ENCODE measurements at regions not wholly inside any gene's neighbourhood (a gene's known extent, or its start where the extent isn't known, plus 50 kb on each side); places are given as distances from the start of the nearest gene placed in this dataset.

DNA sequence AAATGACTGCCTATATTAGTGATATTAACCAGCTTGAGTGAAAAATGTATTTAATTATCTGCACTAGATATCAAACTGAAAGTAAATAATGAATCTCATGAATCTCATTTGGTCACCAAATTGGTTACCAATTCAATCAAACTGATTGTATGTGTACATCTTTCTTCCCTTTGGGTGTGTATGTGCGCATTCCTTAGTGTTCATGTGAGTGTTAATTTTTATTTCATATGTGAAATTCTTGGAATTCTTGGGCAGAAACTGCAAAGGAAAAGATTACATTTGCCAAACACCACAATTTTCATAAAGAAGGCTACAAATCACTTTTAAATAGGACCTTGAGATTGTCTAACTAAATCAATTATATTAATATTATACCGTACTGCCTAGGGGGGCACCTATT, 648.4 kb upstream of the MARCKS start:
- DNase-seq (ENCODE audit: low spot score): no peak
- in situ Hi-C loops (cut with MboI; ENCODE audit: low pct_unique_long_range_greater_than_20kb, low sequenced_read_pairs, unreplicated experiment): no loop called here
- TF ChIP-seq, protein P1, sequence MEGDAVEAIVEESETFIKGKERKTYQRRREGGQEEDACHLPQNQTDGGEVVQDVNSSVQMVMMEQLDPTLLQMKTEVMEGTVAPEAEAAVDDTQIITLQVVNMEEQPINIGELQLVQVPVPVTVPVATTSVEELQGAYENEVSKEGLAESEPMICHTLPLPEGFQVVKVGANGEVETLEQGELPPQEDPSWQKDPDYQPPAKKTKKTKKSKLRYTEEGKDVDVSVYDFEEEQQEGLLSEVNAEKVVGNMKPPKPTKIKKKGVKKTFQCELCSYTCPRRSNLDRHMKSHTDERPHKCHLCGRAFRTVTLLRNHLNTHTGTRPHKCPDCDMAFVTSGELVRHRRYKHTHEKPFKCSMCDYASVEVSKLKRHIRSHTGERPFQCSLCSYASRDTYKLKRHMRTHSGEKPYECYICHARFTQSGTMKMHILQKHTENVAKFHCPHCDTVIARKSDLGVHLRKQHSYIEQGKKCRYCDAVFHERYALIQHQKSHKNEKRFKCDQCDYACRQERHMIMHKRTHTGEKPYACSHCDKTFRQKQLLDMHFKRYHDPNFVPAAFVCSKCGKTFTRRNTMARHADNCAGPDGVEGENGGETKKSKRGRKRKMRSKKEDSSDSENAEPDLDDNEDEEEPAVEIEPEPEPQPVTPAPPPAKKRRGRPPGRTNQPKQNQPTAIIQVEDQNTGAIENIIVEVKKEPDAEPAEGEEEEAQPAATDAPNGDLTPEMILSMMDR (IDR thresholded peaks at IDR 0.05; ENCODE audit: extremely low read depth, insufficient read depth, missing control alignments): no peak

DNA sequence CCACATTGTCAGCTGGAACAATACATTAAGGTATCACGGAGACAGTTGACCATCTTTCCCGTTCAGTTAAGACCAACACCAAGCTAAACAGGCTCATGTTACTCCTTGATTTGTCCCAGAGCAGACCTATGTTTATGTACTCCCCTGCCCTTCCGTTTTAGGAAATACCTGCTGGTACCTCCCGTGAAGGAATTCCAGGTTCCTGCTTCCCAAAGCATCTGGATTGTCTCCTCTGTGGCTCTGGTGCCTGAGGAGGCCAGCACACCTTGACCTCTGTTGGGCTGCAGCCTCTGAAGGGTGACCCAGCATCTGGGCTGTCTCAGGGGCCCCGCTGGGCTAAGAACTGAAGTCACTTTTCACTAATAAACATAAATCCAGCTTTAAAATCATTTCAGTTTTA, 647.8 kb upstream of the MARCKS start:
- TF ChIP-seq, protein P1 (IDR thresholded peaks at IDR 0.05; ENCODE audit: extremely low read depth, insufficient read depth, missing control alignments): no peak
- in situ Hi-C loops (cut with MboI; ENCODE audit: low pct_unique_long_range_greater_than_20kb, low sequenced_read_pairs, unreplicated experiment): no loop called here
- no peak for DNase-seq (ENCODE audit: low spot score)

DNA sequence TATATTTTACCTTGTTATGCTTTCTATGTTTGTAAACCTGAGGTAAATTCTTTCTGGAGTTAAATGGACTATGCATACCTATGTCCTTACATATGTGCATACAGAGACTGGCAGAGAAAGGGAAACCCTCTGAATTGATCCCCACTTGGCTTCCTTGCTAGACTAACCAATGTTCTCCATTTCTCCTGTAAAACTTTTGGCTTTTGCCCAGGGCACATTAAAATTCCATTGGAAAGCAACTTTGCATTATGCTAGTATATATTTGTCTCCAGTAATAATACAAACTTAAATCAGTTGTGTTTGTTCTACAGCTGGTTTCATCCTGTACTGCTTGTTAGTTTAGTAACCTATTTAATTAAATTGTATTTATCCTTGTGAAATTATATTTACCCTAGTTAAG, 646.0 kb upstream of the MARCKS start:
- TF ChIP-seq, protein P1 (IDR thresholded peaks at IDR 0.05; ENCODE audit: extremely low read depth, insufficient read depth, missing control alignments): no peak

DNA sequence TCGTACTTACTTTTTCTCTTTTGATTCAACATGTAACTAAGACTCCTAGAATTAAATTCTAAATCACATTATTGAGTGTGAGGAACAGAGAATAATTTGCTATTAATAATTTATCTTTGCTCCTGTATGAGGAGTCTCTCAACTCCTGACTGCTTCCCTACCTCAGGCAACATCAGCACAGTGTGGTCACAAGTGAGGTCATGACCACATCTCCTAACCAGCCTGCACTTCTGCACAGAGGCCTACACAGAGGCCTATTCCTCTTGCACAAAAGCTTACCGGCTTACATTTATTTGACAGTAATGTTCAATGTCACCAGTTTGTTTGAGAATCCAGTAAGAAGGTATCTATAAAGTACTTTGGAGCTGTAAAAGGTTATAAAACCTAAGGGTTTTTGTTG, 637.4 kb upstream of the MARCKS start:
- in situ Hi-C loops (cut with MboI; ENCODE audit: low pct_unique_long_range_greater_than_20kb, low sequenced_read_pairs, unreplicated experiment): no loop called here
- DNase-seq (ENCODE audit: low spot score): no peak
- TF ChIP-seq, protein P1 (IDR thresholded peaks at IDR 0.05; ENCODE audit: extremely low read depth, insufficient read depth, missing control alignments): no peak

More for the DNA sequence above, 646.0 kb upstream of the MARCKS start:
- in situ Hi-C loops (cut with MboI; ENCODE audit: low pct_unique_long_range_greater_than_20kb, low sequenced_read_pairs, unreplicated experiment): no loop called here
- no peak for DNase-seq (ENCODE audit: low spot score)

DNA sequence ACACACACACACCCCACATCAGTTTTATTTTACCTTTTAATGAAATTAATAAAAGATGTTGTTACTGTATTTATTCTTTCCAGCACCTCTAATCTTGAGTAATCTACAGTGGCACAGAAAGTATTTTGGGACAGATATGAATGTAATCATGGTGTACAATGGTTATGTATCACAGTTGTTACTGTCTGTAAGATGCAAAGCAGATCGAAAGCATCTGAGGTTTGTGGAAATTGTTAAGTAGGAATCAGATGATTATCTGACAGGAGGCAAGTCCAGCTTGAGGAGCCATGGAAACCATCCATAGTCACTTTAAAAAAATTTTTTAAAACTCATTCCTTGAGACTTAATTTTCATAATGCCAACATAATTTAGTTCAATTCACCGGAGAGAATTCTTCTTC, 636.3 kb upstream of the MARCKS start:
- no peak for DNase-seq (ENCODE audit: low spot score)
- in situ Hi-C loops (cut with MboI; ENCODE audit: low pct_unique_long_range_greater_than_20kb, low sequenced_read_pairs, unreplicated experiment): no loop called here
- TF ChIP-seq, protein P1 (IDR thresholded peaks at IDR 0.05; ENCODE audit: extremely low read depth, insufficient read depth, missing control alignments): no peak

DNA sequence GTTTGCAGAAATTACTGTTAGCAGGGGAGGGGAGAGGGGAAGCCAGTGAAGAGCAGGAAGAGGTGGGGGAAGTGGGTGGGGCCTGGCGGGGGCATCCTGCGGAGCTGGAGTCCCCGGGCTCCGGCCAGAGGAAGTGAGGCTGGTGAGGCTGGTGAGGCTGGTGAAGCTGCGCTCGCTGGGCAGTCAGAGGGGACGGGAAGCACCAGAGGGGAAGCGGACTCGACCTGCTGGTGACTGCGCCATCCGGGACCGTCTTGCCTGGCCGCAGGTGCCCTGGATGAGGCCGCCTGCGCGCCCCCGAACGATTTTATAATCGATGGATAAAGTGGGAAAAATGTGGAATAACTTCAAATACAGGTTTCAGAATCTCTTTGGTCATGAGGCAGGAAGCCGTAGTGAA, 635.3 kb upstream of the MARCKS start:
- TF ChIP-seq, protein P1 (IDR thresholded peaks at IDR 0.05; ENCODE audit: extremely low read depth, insufficient read depth, missing control alignments): no peak
- in situ Hi-C loops (cut with MboI; ENCODE audit: low pct_unique_long_range_greater_than_20kb, low sequenced_read_pairs, unreplicated experiment): no loop called here
- no peak for DNase-seq (ENCODE audit: low spot score)

DNA sequence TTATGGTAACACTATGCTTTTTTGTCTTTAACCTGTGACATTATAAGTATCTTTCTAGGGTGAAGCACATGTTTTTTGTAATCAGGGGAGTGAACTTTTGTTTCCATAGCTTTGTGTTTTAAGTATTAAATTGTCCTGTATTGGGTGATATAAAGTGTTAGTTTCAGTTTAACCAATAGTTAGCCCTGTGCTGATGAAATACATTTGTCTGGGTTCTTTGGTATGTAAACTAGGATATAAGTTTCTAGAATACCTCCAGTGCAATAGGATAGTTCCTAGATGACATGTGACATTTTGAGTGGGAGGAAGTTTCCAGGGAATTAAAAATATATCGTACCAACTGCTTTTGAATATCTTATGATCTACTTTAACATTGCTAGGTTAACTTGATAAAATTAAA, 611.0 kb upstream of the MARCKS start:
- in situ Hi-C loops (cut with MboI; ENCODE audit: low pct_unique_long_range_greater_than_20kb, low sequenced_read_pairs, unreplicated experiment): no loop called here
- DNase-seq (ENCODE audit: low spot score): no peak

More for the DNA sequence above, 611.0 kb upstream of the MARCKS start:
- TF ChIP-seq, protein P1 (IDR thresholded peaks at IDR 0.05; ENCODE audit: extremely low read depth, insufficient read depth, missing control alignments): no peak
